ENCODE measurements at regions not wholly inside any gene's neighbourhood (a gene's known extent, or its start where the extent isn't known, plus 50 kb on each side); places are given as distances from the start of the nearest gene placed in this dataset.

DNA sequence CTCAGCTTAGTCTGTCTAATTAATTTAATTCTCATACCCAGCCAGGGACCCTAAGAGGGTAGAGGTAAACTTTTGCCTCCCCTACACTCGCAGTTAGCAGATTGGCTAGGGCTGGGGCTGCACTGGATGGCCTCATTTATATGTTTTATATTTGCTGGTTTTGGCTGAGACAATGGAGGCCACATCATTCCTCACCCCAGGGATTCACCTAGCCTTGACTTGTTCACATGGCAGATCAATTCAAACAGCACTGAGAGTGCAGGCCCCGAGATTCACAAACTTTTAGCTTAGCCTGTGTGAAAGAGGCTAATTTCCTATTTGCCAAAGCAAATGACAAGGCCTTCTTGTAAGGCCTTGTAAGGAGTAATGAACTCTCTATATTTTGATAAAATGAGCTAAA is 844.4 kb downstream of the ARAP2 start:
- intact Hi-C loops (cut with micrococcal nuclease), result no loop called here
- H3K4me1 Mint-ChIP-seq, result no peaks in the 10 kb centered on the region
- H3K36me3 Mint-ChIP-seq, result no peaks in the 10 kb centered on the region
- H3K27me3 Mint-ChIP-seq, result no peaks in the 10 kb centered on the region
- H3K27ac Mint-ChIP-seq, result no peak overlapping the region
- H3K9me3 Mint-ChIP-seq, result peaks cover 0 to 4% (median 2%) of the 10 kb centered on the region in 8 donors
- Histone ChIP-seq H3K4me3 (ENCODE audit: low read length in 2 of 2) (no peak overlapping the region), H3K27ac (ENCODE audit: low read depth, low read length) (no peak overlapping the region), H3K4me1 (ENCODE audit: insufficient read depth, low read length) (no peaks in the 10 kb centered on the region), H3K9me3 (ENCODE audit: control insufficient read depth in 1 of 2, low read length in 2 of 2) (no peaks in the 10 kb centered on the region), H3K27me3 (ENCODE audit: insufficient read depth, low read length) (no peaks in the 10 kb centered on the region), H3K36me3 (ENCODE audit: insufficient read depth, low read length) (no peaks in the 10 kb centered on the region)
- ChIA-PET POLR2A (ENCODE audit: partially characterized antibody) (no interaction called here), CTCF (ENCODE audit: partially characterized antibody) (no interaction called here)
- DNase-seq, result no peak
- H3K4me3 Mint-ChIP-seq, result no peak overlapping the region

DNA sequence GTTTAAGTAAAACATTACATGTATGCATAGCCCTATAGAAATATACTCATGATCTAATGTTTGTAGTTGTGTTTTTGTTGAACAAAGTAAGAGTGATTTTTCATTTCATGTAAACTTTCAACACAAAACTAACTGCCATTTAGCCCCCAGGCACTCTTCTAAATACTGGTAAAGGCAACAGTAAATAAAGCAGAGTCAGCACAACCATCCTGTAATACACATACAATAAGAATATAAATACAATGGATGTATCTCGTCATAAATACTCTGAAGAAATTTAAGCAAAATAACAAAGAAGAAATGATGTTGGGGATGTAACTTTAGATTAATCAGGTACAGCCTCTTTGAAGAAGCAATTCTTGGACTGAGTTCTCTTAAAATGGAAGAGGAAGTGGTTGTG is 821.2 kb downstream of the ARAP2 start:
- Histone ChIP-seq H3K9me3 (ENCODE audit: control insufficient read depth in 1 of 2, low read length in 2 of 2) (no peaks in the 10 kb centered on the region), H3K27me3 (ENCODE audit: insufficient read depth, low read length) (no peaks in the 10 kb centered on the region), H3K4me1 (ENCODE audit: insufficient read depth, low read length) (no peaks in the 10 kb centered on the region), H3K4me3 (ENCODE audit: low read length in 2 of 2) (no peak overlapping the region), H3K36me3 (ENCODE audit: insufficient read depth, low read length) (no peaks in the 10 kb centered on the region), H3K27ac (ENCODE audit: low read depth, low read length) (no peak overlapping the region)
- ChIA-PET POLR2A (ENCODE audit: partially characterized antibody) (no interaction called here), CTCF (ENCODE audit: partially characterized antibody) (no interaction called here)
- Mint-ChIP-seq H3K9me3 (peaks cover 0 to 1% (median 0%) of the 10 kb centered on the region in 8 donors), H3K27me3 (no peaks in the 10 kb centered on the region), H3K4me3 (no peak overlapping the region), H3K27ac (no peak overlapping the region), H3K36me3 (no peaks in the 10 kb centered on the region), H3K4me1 (no peaks in the 10 kb centered on the region)
- no peak for DNase-seq
- intact Hi-C loops (cut with micrococcal nuclease), result no loop called here

DNA sequence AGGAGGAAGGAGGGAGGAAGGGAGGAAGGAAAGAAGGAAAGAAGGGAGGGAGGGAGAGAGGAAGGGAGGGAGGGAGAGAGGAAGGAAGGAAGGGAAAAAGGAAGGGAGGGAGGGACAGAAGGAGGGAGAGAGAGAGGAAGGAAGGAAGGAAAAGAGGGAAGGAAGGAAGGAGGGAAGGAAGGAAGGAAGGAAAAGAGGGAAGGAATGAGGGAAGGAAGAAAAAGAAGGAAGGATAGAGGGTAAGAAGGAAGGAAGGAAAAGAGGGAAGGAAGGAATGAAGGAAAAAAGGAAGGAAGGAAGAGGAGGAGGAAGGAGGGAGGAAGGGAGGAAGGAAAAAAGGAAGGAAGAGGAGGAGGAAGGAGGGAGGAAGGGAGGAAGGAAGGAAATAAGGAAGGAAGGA is 796.8 kb downstream of the ARAP2 start:
- intact Hi-C loops (cut with micrococcal nuclease), result no loop called here
- DNase-seq, result no peak
- Histone ChIP-seq H3K27ac (ENCODE audit: low read depth, low read length) (no peak overlapping the region), H3K36me3 (ENCODE audit: insufficient read depth, low read length) (no peaks in the 10 kb centered on the region), H3K4me1 (ENCODE audit: insufficient read depth, low read length) (no peaks in the 10 kb centered on the region), H3K9me3 (ENCODE audit: control insufficient read depth in 1 of 2, low read length in 2 of 2) (peaks cover 0 to 4% of the 10 kb centered on the region in 2 donors), H3K4me3 (ENCODE audit: low read length in 2 of 2) (no peak overlapping the region), H3K27me3 (ENCODE audit: insufficient read depth, low read length) (no peaks in the 10 kb centered on the region)
- ChIA-PET POLR2A (ENCODE audit: partially characterized antibody) (no interaction called here), CTCF (ENCODE audit: partially characterized antibody) (no interaction called here)
- H3K36me3 Mint-ChIP-seq, result no peaks in the 10 kb centered on the region
- no peaks in the 10 kb centered on the region for H3K4me1 Mint-ChIP-seq
- H3K27me3 Mint-ChIP-seq, result no peaks in the 10 kb centered on the region
- no peak overlapping the region for H3K4me3 Mint-ChIP-seq
- H3K9me3 Mint-ChIP-seq, result peaks cover 0 to 27% (median 8%) of the 10 kb centered on the region in 8 donors
- no peak overlapping the region for H3K27ac Mint-ChIP-seq

DNA sequence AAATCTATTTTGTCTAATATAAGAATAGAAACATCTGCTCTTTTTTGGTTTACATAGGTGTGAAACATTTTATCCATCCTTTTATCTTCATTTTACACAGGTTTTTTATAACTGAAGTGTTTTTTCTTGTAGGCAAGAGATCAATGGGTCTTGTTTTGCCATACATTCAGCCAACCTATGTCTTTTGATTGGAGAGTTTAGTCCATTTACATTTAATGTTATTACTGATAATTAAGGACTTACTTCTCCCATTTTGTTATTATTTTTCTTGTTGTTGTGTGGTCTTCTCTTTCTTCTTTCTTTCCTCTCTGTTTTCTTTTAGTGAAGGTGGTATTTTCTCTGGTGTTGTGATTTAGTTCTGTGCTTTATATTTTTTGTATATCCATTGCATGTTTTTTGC is 785.3 kb downstream of the ARAP2 start:
- H3K36me3 Mint-ChIP-seq, result no peaks in the 10 kb centered on the region
- ChIA-PET POLR2A (ENCODE audit: partially characterized antibody) (no interaction called here), CTCF (ENCODE audit: partially characterized antibody) (no interaction called here)
- peaks cover 5 to 21% (median 11%) of the 10 kb centered on the region in 8 donors for H3K9me3 Mint-ChIP-seq
- H3K27me3 Mint-ChIP-seq, result no peaks in the 10 kb centered on the region
- Histone ChIP-seq H3K4me1 (ENCODE audit: insufficient read depth, low read length) (no peaks in the 10 kb centered on the region), H3K4me3 (ENCODE audit: low read length in 2 of 2) (no peak overlapping the region), H3K9me3 (ENCODE audit: control insufficient read depth in 1 of 2, low read length in 2 of 2) (no peaks in the 10 kb centered on the region), H3K36me3 (ENCODE audit: insufficient read depth, low read length) (no peaks in the 10 kb centered on the region), H3K27ac (ENCODE audit: low read depth, low read length) (no peak overlapping the region), H3K27me3 (ENCODE audit: insufficient read depth, low read length) (no peaks in the 10 kb centered on the region)
- H3K27ac Mint-ChIP-seq, result no peak overlapping the region
- no peak overlapping the region for H3K4me3 Mint-ChIP-seq
- no peaks in the 10 kb centered on the region for H3K4me1 Mint-ChIP-seq
- DNase-seq, result no peak
- intact Hi-C loops (cut with micrococcal nuclease), result no loop called here

DNA sequence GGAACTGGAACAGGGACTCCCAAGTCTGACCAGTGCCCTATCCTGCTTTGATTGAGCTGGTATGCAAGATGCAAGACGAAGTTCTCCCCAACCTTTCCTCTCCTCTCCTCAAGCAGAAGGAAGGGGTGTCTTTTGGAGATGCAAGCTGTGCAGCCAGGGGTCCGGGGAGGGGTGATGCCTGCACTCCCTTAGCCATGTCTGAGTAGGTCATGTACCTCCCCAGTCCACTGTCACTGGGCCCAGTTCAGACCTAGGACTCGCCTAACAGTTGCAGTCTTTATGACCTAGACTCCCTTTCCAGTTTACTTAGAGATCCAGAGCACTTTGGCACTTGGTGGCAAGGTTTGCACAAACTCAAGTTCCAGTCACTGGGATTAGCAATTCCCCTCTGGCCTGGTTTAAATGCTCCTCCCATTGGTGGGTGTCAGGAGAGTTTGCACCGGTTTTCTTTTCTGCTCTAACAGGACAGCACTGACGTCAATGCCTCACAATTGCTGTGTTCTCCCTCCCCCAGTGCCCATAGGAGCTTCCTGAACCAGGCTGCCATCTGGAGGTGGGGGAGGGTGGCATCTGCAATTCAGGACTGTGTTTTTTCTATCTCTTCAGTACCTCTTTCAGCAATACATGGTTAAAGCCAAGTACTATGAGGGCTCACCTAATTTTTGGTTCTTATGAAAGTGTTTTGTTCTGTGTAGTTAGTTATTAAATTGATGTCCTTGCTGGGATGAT is 782.2 kb downstream of the ARAP2 start:
- no peak for DNase-seq
- H3K9me3 Mint-ChIP-seq, result peaks cover 5 to 24% (median 11%) of the 10 kb centered on the region in 8 donors
- H3K4me1 Mint-ChIP-seq, result no peaks in the 10 kb centered on the region
- no peak overlapping the region for H3K4me3 Mint-ChIP-seq
- ChIA-PET CTCF (ENCODE audit: partially characterized antibody) (no interaction called here), POLR2A (ENCODE audit: partially characterized antibody) (no interaction called here)
- intact Hi-C loops (cut with micrococcal nuclease), result no loop called here
- H3K9me3 ChIP-seq (ENCODE audit: control insufficient read depth in 1 of 2, low read length in 2 of 2), result no peaks in the 10 kb centered on the region
- H3K27ac ChIP-seq (ENCODE audit: low read depth, low read length), result no peak overlapping the region
- no peaks in the 10 kb centered on the region for H3K4me1 ChIP-seq (ENCODE audit: insufficient read depth, low read length)
- no peaks in the 10 kb centered on the region for H3K27me3 ChIP-seq (ENCODE audit: insufficient read depth, low read length)
- no peaks in the 10 kb centered on the region for H3K36me3 Mint-ChIP-seq
- H3K4me3 ChIP-seq (ENCODE audit: low read length in 2 of 2), result no peak overlapping the region
- no peaks in the 10 kb centered on the region for H3K27me3 Mint-ChIP-seq
- peak overlapping the region in 1 of 7 donors; percentile 53 for H3K27ac Mint-ChIP-seq
- no peaks in the 10 kb centered on the region for H3K36me3 ChIP-seq (ENCODE audit: insufficient read depth, low read length)

DNA sequence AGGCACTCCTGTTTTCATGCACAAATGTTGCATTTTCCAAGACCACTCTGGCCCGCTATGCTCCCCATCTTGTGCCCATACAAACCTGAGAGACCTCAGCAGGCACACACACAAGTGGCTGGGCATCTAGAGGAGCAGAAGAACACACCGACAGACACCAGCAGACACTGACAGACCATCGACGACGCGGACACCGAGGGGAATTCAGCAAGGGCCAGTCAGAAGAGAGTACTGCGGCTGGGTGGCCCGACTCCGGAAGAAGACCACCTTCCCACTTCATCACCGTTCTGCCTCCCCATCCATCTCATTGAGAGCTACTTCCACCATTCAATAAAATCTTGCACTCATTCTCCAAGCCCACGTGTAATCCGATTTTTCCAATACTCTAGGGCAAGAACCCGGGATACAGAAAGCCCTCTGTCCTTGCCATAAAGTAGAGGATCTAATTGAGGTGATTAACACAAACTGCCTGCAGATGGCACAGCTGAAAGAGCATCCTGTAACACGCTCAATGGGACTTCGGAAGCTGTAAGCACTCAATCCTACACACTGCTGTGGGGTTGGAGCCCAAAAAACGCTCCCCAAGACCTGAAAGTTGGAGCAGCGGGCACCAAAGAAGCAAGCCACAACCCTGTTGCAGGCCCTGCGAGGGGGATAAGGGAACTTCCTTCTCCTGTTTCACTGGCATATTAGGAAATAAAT is 780.9 kb downstream of the ARAP2 start:
- Mint-ChIP-seq H3K4me3 (no peak overlapping the region), H3K36me3 (no peaks in the 10 kb centered on the region), H3K4me1 (no peaks in the 10 kb centered on the region), H3K9me3 (peaks cover 3 to 25% (median 11%) of the 10 kb centered on the region in 8 donors), H3K27ac (no peak overlapping the region), H3K27me3 (no peaks in the 10 kb centered on the region)
- POLR2A ChIA-PET (ENCODE audit: partially characterized antibody), result no interaction called here
- Histone ChIP-seq H3K4me1 (ENCODE audit: insufficient read depth, low read length) (no peaks in the 10 kb centered on the region), H3K36me3 (ENCODE audit: insufficient read depth, low read length) (no peaks in the 10 kb centered on the region), H3K9me3 (ENCODE audit: control insufficient read depth in 1 of 2, low read length in 2 of 2) (no peaks in the 10 kb centered on the region), H3K27ac (ENCODE audit: low read depth, low read length) (no peak overlapping the region), H3K4me3 (ENCODE audit: low read length in 2 of 2) (no peak overlapping the region), H3K27me3 (ENCODE audit: insufficient read depth, low read length) (no peaks in the 10 kb centered on the region)
- CTCF ChIA-PET (ENCODE audit: partially characterized antibody), result no interaction called here
- intact Hi-C loops (cut with micrococcal nuclease), result no loop called here
- DNase-seq, result no peak

DNA sequence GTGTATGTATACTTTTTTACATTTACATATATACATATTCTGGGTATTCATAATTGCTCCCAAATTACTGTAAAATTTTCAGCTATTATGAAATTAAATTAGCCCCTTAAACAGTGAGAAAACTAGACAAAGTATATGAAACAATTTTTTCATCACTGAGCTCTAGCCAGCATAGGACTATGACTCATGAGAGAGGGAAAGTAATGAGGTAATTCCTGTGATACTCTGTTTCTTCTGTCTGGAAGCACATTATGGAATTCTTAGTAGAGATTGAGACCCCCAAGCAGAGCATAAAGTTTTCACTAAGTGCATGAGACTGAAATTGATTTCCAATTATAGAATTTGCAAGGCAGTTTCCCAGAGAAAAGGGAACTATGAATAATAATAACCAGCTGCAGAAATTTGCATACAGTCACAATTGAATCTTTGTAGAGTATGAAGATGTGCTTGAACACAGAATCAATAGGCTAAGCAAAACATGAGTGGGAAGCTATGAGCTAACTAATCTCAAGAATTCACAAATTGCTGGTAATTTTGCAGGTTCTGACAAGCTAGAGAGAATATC is 779.3 kb downstream of the ARAP2 start:
- H3K27me3 Mint-ChIP-seq, result no peaks in the 10 kb centered on the region
- H3K27ac Mint-ChIP-seq, result no peak overlapping the region
- Histone ChIP-seq H3K4me3 (ENCODE audit: low read length in 2 of 2) (no peak overlapping the region), H3K9me3 (ENCODE audit: control insufficient read depth in 1 of 2, low read length in 2 of 2) (no peaks in the 10 kb centered on the region), H3K36me3 (ENCODE audit: insufficient read depth, low read length) (no peaks in the 10 kb centered on the region), H3K27ac (ENCODE audit: low read depth, low read length) (no peak overlapping the region), H3K4me1 (ENCODE audit: insufficient read depth, low read length) (no peaks in the 10 kb centered on the region), H3K27me3 (ENCODE audit: insufficient read depth, low read length) (no peaks in the 10 kb centered on the region)
- no peaks in the 10 kb centered on the region for H3K4me1 Mint-ChIP-seq
- no peak for DNase-seq
- peaks cover 3 to 13% (median 4%) of the 10 kb centered on the region in 8 donors for H3K9me3 Mint-ChIP-seq
- POLR2A ChIA-PET (ENCODE audit: partially characterized antibody), result no interaction called here
- CTCF ChIA-PET (ENCODE audit: partially characterized antibody), result no interaction called here
- H3K36me3 Mint-ChIP-seq, result no peaks in the 10 kb centered on the region
- H3K4me3 Mint-ChIP-seq, result no peak overlapping the region
- intact Hi-C loops (cut with micrococcal nuclease), result no loop called here
